Adipocyte (in vitro differentiated cells): ENCODE measurements at regions not wholly inside any gene's neighbourhood (a gene's known extent, or its start where the extent isn't known, plus 50 kb on each side); places are given as distances from the start of the nearest gene placed in this dataset.

ENCODE experiments used
- DNase-seq: peaks from one replicate; pipeline ENCODE4 v3.0.0-alpha.2; 2015; ENCODE audit warnings: low read depth
- H3K27me3 ChIP-seq: replicated peaks from 2 replicates; pipeline ENCODE4 v1.7.0; 2013; ENCODE audit warnings: mild to moderate bottlenecking, low read length, moderate library complexity; ENCODE audit not compliant: control insufficient read depth, insufficient read depth
- H3K36me3 ChIP-seq: 2 replicates; pipeline ENCODE4 v1.7.0; 2013; ENCODE audit warnings: low read length, mild to moderate bottlenecking, moderate library complexity; ENCODE audit not compliant: control insufficient read depth, insufficient read depth, severe bottlenecking
- H3K4me1 ChIP-seq: 2 replicates; pipeline ENCODE4 v1.7.0; 2013; ENCODE audit warnings: mild to moderate bottlenecking, low read length, moderate library complexity; ENCODE audit not compliant: control insufficient read depth, insufficient read depth
- H3K4me3 ChIP-seq: 2 replicates; pipeline ENCODE4 v1.7.0; 2013; ENCODE audit warnings: mild to moderate bottlenecking, low read length, moderate library complexity
- H3K9ac ChIP-seq: 2 replicates; pipeline ENCODE4 v1.7.0; 2013; ENCODE audit warnings: mild to moderate bottlenecking, low read length, moderate library complexity
- H3K9me3 ChIP-seq: 2 replicates; pipeline ENCODE4 v1.7.0; 2013; ENCODE audit warnings: mild to moderate bottlenecking, low read length, moderate library complexity; ENCODE audit not compliant: control insufficient read depth

DNA sequence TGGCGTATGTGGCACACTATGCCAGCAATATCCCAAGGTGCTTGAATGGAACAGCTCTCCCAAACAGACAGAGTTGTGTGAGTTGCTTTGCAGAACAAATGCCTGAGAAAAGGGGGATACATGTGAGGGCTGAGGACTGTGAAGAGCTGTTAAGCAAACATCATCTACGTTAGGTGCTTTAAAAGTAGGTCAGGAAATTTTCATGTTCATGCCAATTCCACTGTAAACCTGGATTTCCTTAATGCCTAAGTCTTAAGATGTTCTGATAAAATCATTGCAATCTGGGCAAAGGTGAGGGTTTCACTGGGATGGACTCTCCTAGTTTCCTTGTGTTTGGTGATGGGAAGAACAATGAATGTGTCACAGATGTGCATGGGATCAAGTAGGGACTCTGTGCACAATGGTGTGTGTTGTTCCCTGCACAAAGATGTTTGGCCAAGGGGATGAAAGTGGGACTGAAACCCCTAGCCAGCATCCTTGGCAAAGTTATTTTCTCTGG is 227.9 kb downstream of the KTN1 start:
- Histone ChIP-seq H3K9me3 (no peaks in the 10 kb centered on the region), H3K4me3 (no peak overlapping the region), H3K9ac (no peak overlapping the region), H3K27me3 (no peaks in the 10 kb centered on the region), H3K4me1 (peaks cover 2% of the 10 kb centered on the region), H3K36me3 (no peaks in the 10 kb centered on the region)
- no peak for DNase-seq

DNA sequence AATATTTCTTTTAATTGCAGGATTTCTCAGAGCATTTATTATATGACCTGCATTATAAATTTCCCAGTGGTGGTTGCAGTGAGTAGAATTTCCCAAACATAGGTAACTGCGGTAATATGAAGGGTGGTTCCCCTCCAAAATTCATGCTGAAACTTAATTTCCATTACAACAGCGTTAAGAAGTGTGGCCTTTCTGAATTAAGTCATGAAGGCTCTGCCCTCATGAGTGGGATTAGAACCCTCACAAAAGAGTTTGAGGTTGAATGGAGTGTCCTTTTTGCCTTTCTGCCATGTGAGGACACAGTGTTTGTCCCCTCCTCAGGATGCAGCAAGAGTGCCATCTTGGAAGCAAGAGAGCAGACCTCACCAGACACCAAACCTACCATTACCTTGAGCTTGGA is 233.6 kb downstream of the KTN1 start:
- peaks cover 8% of the 10 kb centered on the region for H3K9me3 ChIP-seq
- H3K27me3 ChIP-seq = no peaks in the 10 kb centered on the region
- H3K4me3 ChIP-seq = no peak overlapping the region
- no peak for DNase-seq
- no peaks in the 10 kb centered on the region for H3K4me1 ChIP-seq
- H3K36me3 ChIP-seq = no peaks in the 10 kb centered on the region
- H3K9ac ChIP-seq = no peak overlapping the region

DNA sequence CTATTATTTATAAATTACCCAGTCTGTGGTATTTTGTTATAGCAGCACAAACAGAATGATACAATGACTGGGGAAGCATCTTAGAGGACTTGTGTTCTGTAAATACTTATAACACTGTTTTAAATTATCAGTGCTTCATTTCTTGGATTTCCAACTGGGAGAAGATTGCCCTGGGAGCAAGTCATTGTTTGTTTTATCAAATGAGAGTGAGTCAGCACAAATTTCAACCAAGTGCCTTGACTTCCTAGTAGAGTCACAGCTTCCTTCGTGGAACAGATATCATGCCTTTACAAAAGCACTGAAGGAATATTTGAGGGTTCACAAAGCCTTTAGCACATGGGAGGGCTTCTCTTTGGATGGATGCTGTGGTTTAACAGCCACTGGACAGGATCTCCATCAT is 234.1 kb downstream of the KTN1 start:
- peaks cover 8% of the 10 kb centered on the region for H3K9me3 ChIP-seq
- H3K36me3 ChIP-seq = no peaks in the 10 kb centered on the region
- H3K4me3 ChIP-seq = no peak overlapping the region
- H3K9ac ChIP-seq = no peak overlapping the region
- H3K27me3 ChIP-seq = no peaks in the 10 kb centered on the region
- no peak for DNase-seq
- H3K4me1 ChIP-seq = no peaks in the 10 kb centered on the region

DNA sequence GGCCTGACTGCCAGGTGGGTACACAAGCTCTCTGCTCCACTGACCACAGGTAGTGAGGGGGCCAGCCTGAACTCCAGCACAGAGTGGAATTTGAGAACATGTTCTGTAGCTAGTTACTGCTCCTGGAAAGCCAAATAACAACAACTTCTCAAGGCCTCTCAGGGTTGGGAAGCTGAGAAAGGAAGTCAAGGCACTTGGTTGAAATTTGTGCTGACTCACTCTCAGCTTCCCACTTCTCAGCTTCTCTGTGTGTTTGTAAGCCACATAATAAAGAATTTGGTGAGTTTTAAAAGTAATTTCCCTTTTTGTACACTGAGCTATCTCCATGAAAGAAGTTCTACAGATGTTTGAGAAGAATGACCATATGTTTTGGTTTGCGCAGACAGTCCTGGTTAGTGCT is 234.9 kb downstream of the KTN1 start:
- Histone ChIP-seq H3K9ac (no peak overlapping the region), H3K27me3 (no peaks in the 10 kb centered on the region), H3K4me1 (no peaks in the 10 kb centered on the region), H3K9me3 (peaks cover 8% of the 10 kb centered on the region), H3K4me3 (no peak overlapping the region), H3K36me3 (no peaks in the 10 kb centered on the region)
- peak; percentile 24 for DNase-seq

DNA sequence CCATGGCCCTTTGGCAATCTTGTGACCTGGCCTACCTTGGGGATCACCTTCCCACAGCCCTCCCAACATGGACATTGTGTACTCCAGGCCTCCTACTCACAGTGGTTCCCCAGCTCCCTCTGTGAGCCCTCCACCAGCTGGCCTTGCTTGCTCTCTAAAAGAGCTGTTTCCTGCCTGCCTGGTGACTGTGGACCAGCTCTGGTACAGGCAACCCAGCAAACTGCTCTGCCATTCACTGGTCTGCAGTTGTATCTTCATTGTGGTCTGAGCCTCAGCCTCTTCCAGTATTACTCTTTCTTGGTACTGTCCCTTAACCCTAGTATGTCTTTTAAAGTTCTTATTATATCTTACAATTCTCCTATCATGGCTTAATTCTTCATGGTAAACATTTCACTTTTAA is 236.2 kb downstream of the KTN1 start:
- Histone ChIP-seq H3K9ac (no peak overlapping the region), H3K4me1 (no peaks in the 10 kb centered on the region), H3K9me3 (peaks cover 9% of the 10 kb centered on the region), H3K36me3 (no peaks in the 10 kb centered on the region), H3K27me3 (no peaks in the 10 kb centered on the region), H3K4me3 (no peak overlapping the region)
- no peak for DNase-seq

DNA sequence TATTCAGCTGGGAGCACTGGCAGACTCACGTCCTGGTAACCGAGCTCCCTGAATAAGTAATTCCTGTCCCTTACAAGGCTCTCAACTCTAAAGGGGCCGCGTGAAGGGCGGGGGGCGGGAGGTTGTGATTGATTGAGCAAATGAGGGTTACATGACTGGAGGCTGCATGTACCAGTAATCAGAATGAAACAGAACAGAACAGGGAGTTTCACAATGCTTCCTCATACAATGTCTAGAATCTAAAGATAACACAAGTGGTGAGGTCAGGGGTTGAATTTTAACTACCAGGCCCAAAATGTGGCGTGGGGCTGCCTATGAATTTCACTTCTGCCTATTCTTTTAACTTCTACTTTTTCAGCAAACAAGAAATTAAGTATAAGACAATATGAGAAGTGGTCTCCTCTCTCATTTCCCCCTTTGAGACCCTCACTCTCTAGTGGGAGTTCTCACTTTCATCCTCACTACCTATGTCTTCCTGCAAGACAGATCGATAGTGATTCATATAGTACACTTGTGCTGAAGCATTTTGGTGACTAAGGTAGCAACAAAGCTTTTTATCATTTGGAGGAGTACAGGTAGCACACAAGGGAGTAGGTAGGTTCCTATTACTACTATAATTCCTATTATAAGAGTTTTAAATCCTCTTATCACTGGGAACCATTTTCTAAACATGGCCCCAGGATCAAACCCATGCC is 239.8 kb downstream of the KTN1 start:
- H3K36me3 ChIP-seq = no peaks in the 10 kb centered on the region
- H3K27me3 ChIP-seq = peaks cover 8% of the 10 kb centered on the region
- H3K4me3 ChIP-seq = no peak overlapping the region
- H3K9ac ChIP-seq = no peak overlapping the region
- H3K4me1 ChIP-seq = no peaks in the 10 kb centered on the region
- DNase-seq = no peak
- H3K9me3 ChIP-seq = peaks cover 21% of the 10 kb centered on the region

DNA sequence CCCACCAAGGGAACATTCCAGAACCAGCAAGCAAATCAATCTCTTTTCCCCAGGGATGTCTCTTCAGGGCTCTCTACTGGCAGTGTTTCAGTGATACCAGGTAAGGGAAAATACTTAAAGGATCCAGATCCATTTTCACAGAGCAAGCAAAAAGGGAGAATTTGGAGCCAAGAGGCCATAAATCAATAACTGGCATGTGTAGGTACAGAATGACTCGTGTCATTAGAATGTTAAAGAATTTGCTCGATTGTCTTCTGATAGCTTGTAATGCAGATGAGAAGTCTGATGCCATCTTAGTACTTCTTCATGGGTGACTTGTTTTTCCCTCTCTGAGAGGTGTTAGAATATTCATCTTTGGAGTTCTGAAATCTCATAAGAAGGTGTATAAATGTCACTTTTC is 242.9 kb downstream of the KTN1 start:
- Histone ChIP-seq H3K36me3 (no peaks in the 10 kb centered on the region), H3K27me3 (peaks cover 8% of the 10 kb centered on the region), H3K4me3 (no peak overlapping the region), H3K9ac (no peak overlapping the region), H3K9me3 (peaks cover 13% of the 10 kb centered on the region), H3K4me1 (no peaks in the 10 kb centered on the region)
- no peak for DNase-seq

DNA sequence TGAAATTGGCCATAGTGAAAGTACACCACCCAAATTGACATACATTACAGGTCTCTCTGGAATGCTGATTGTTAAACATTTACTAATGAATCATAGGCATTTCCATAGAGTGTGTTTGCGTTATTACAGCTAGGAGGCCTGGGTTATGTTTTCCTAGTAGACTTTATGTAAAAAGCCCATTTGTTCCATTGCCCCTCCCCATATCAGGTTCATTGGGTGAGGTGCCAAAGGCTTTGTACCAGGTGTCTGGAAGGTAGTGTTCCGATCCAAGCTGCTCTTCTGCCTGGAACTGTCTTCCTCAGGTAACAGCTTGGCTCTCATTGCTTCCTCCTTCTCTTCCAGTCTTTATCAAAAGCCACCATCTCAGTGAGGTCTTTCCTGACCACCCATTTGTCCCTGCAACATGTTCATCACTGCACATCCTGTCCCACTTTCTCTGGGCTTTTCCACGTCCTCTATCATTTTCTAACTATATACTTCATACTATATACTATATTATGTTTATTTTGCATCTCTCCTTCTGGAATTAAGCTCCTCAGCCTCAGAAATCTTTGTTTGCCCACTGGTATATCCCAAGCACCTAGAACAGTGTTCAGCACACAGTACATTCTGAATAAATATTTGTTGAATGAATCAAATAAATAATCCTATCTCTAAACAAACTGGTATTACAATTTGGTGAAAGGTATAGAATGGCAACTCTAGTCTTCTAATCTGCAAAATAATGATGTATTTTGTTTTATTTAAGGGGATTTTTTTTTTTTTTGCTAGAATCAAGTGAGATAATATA is 252.3 kb downstream of the KTN1 start:
- Histone ChIP-seq H3K27me3 (peaks cover 6% of the 10 kb centered on the region), H3K9ac (no peak overlapping the region), H3K36me3 (no peaks in the 10 kb centered on the region), H3K4me3 (no peak overlapping the region), H3K4me1 (no peaks in the 10 kb centered on the region), H3K9me3 (no peaks in the 10 kb centered on the region)
- DNase-seq = peak; percentile 37

DNA sequence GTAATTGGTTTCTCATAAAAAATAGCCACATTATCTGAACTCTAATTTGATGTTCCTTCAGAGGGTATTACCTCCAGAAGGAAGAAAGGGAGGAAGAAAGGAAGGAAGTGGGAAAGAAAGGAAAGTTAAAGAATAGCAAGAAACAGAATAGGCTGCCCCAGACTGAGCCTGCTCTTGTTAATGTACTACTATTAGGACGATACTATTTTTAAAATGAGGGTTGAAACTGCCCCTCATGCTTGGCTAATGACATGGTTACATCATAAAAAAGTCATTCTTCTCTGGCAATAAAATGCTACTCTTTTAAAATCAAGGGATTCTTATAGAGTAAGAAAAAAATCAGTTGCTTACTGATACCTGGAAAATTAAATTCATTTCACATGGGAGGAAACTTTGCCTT is 253.0 kb downstream of the KTN1 start:
- DNase-seq = no peak
- no peaks in the 10 kb centered on the region for H3K36me3 ChIP-seq
- H3K9ac ChIP-seq = no peak overlapping the region
- H3K4me3 ChIP-seq = no peak overlapping the region
- H3K27me3 ChIP-seq = peaks cover 6% of the 10 kb centered on the region
- no peaks in the 10 kb centered on the region for H3K9me3 ChIP-seq
- no peaks in the 10 kb centered on the region for H3K4me1 ChIP-seq

DNA sequence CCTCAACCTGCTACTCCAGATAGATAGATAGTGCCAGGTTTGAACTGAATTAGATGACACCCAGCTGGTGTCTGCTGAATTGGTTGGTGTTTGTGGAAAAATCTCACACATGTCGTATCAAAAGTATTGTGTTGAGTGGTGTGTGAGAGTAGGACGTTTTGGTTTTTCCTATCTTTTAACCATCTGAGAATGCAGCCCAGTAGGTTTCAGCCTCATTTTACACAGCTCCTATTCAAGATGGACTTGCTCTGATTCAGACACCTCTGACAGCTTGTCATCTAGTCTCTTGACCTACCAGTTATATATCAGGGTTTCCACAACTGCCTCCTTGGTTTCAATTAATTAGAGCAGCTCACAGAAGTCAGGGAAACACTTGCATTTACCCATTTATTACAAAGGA is 254.4 kb downstream of the KTN1 start:
- Histone ChIP-seq H3K9ac (no peak overlapping the region), H3K36me3 (no peaks in the 10 kb centered on the region)
- no peak for DNase-seq

DNA sequence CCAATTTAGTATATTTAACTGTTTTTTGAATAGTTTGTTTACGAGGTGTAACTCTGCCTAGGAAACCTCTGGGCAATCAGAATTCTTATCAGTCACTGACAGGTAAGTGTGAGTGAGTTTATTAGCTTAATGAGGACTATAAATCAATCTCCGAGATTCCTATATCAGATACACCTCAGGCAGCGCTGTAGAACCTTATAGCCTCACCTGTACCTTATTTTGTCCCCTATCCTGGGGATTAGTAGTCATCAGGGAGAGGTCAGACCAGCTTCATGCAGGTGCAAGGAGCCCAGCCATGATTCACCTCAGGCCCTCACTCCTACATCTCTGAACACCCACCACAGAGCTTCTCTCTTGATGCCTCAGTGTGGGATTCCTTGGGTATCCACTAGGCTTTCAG is 256.0 kb downstream of the KTN1 start:
- no peaks in the 10 kb centered on the region for H3K9me3 ChIP-seq
- no peaks in the 10 kb centered on the region for H3K36me3 ChIP-seq
- H3K4me1 ChIP-seq = no peaks in the 10 kb centered on the region
- no peak overlapping the region for H3K4me3 ChIP-seq
- peaks cover 6% of the 10 kb centered on the region for H3K27me3 ChIP-seq
- no peak overlapping the region for H3K9ac ChIP-seq
- no peak for DNase-seq

More for the DNA sequence above, 254.4 kb downstream of the KTN1 start:
- H3K27me3 ChIP-seq = peaks cover 6% of the 10 kb centered on the region
- no peaks in the 10 kb centered on the region for H3K4me1 ChIP-seq
- no peaks in the 10 kb centered on the region for H3K9me3 ChIP-seq
- H3K4me3 ChIP-seq = no peak overlapping the region
